ENCODE measurements at regions not wholly inside any gene's neighbourhood (a gene's known extent, or its start where the extent isn't known, plus 50 kb on each side); places are given as distances from the start of the nearest gene placed in this dataset.

- no peak for TF ChIP-seq CTCF (IDR thresholded peaks at IDR 0.05)
- TF ChIP-seq POLR2A (IDR thresholded peaks at IDR 0.05), result no peak
- no peak for TF ChIP-seq EP300 (IDR thresholded peaks at IDR 0.05)
These were observed 346.2 kb upstream of the IMPG1 start for GRCh38 chr6:76418560-76419223.
